ENCODE measurements at regions not wholly inside any gene's neighbourhood (a gene's known extent, or its start where the extent isn't known, plus 50 kb on each side); places are given as distances from the start of the nearest gene placed in this dataset.

DNA sequence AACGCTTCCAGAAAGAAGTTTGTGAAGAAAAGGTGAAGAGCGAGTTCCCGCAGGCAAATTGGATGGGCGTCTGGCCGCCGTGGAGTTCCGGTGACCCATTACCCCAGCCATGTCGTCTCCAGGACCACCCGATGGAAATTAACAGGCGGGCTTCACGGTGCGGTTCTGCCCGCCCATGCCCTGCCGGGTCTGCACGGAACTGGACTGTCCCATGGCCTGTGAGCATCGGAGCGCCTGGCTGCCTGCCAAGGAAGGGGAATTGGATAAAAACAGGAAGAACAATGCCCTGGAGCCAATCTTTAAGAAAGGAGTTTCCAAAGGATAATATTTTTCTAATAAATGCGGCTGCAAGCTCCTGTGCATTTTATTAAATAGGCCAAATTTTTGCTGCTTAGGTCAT lies 319.8 kb upstream of the SLC7A11 start:
- no peak overlapping the region for H2AFZ ChIP-seq (ENCODE audit: low read length)
- no peaks in the 10 kb centered on the region for H3K79me2 ChIP-seq (ENCODE audit: insufficient read depth, low read length)
- no peak overlapping the region for H3K4me2 ChIP-seq (ENCODE audit: low read depth, low read length, poor library complexity, severe bottlenecking)
- no peak for TF ChIP-seq EZH2phosphoT487 (IDR thresholded peaks at IDR 0.05; ENCODE audit: borderline replicate concordance)
- TF ChIP-seq, protein P1, sequence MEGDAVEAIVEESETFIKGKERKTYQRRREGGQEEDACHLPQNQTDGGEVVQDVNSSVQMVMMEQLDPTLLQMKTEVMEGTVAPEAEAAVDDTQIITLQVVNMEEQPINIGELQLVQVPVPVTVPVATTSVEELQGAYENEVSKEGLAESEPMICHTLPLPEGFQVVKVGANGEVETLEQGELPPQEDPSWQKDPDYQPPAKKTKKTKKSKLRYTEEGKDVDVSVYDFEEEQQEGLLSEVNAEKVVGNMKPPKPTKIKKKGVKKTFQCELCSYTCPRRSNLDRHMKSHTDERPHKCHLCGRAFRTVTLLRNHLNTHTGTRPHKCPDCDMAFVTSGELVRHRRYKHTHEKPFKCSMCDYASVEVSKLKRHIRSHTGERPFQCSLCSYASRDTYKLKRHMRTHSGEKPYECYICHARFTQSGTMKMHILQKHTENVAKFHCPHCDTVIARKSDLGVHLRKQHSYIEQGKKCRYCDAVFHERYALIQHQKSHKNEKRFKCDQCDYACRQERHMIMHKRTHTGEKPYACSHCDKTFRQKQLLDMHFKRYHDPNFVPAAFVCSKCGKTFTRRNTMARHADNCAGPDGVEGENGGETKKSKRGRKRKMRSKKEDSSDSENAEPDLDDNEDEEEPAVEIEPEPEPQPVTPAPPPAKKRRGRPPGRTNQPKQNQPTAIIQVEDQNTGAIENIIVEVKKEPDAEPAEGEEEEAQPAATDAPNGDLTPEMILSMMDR (conservative IDR thresholded peaks at IDR 0.05; ENCODE audit: low read length) = no peak
- H4K20me1 ChIP-seq (ENCODE audit: insufficient read depth, low read length, poor library complexity, severe bottlenecking) = no peaks in the 10 kb centered on the region
- no peaks in the 10 kb centered on the region for H3F3A ChIP-seq (ENCODE audit: low read depth)
- H3K9ac ChIP-seq (ENCODE audit: low read depth, low read length, poor library complexity, severe bottlenecking) = no peak overlapping the region
- no peaks in the 10 kb centered on the region for H3K4me1 ChIP-seq (ENCODE audit: insufficient read depth, low read length, poor library complexity, severe bottlenecking)
- H3K9me3 ChIP-seq (ENCODE audit: insufficient read depth, low read depth, low read length) = no peaks in the 10 kb centered on the region
- no peak overlapping the region for H3K4me3 ChIP-seq (ENCODE audit: low read length, poor library complexity, severe bottlenecking)
- no peaks in the 10 kb centered on the region for H3K36me3 ChIP-seq (ENCODE audit: insufficient read depth, low read length)
- no peaks in the 10 kb centered on the region for H3K27me3 ChIP-seq (ENCODE audit: insufficient read depth, low read length, poor library complexity, severe bottlenecking)
- no peaks in the 10 kb centered on the region for H3K9me2 ChIP-seq (replicated peaks; ENCODE audit: low read depth, low read length)

DNA sequence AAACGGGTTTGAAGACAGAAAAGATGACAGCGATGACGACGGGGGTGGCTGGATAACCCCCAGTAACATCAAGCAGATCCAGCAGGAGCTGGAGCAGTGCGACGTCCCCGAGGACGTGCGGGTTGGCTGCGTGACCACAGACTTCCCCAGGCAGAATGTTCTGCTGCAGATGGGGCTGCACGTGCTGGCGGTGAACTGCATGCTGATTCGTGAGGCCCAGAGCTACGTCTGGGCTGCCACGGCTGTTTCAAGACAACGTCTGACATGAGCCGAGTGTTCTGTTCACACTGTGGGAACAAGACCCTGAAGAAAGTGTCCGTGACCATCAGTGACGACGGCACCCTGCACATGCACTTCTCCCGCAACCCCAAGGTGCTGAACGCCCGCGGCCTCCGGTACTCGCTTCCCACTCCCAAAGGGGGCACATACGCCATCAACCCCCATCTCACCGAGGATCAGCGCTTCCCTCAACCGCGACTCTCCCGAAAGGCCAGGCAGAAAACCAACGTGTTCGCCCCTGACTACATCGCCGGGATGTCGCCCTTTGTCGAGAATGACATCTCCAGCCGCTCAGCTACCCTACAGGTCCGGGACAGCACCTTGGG lies 319.2 kb upstream of the SLC7A11 start:
- Histone ChIP-seq H3K4me2 (ENCODE audit: low read depth, low read length, poor library complexity, severe bottlenecking) (no peak overlapping the region), H3K4me3 (ENCODE audit: low read length, poor library complexity, severe bottlenecking) (no peak overlapping the region), H3K9me2 (replicated peaks; ENCODE audit: low read depth, low read length) (no peaks in the 10 kb centered on the region), H3K27me3 (ENCODE audit: insufficient read depth, low read length, poor library complexity, severe bottlenecking) (no peaks in the 10 kb centered on the region), H3F3A (ENCODE audit: low read depth) (no peaks in the 10 kb centered on the region), H4K20me1 (ENCODE audit: insufficient read depth, low read length, poor library complexity, severe bottlenecking) (no peaks in the 10 kb centered on the region), H2AFZ (ENCODE audit: low read length) (no peak overlapping the region), H3K9ac (ENCODE audit: low read depth, low read length, poor library complexity, severe bottlenecking) (no peak overlapping the region), H3K4me1 (ENCODE audit: insufficient read depth, low read length, poor library complexity, severe bottlenecking) (no peaks in the 10 kb centered on the region), H3K79me2 (ENCODE audit: insufficient read depth, low read length) (no peaks in the 10 kb centered on the region), H3K9me3 (ENCODE audit: insufficient read depth, low read depth, low read length) (no peaks in the 10 kb centered on the region), H3K36me3 (ENCODE audit: insufficient read depth, low read length) (no peaks in the 10 kb centered on the region)
- TF ChIP-seq, protein P1 (conservative IDR thresholded peaks at IDR 0.05; ENCODE audit: low read length) = no peak
- TF ChIP-seq EZH2phosphoT487 (IDR thresholded peaks at IDR 0.05; ENCODE audit: borderline replicate concordance) = no peak

DNA sequence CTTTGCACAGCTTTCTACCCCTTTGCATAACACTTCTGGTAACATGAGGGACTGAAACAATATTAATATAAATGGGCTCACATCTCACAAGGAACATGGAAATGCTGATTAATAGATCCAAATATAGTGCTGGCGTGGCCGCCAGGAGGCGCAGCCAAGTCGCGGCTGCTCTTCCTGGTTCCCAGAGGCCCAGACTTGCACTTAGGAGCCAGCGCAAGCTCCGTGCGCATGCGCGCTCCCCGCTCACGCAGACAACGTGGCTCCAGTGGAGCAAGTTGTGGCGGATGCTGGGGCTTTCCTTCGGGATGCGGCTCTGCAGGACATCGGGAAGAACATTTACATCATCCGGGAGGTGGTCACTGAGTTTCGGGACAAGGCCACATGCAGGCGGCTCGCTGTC lies 318.3 kb upstream of the SLC7A11 start:
- H2AFZ ChIP-seq (ENCODE audit: low read length) = no peak overlapping the region
- no peaks in the 10 kb centered on the region for H3K36me3 ChIP-seq (ENCODE audit: insufficient read depth, low read length)
- H3K9me2 ChIP-seq (replicated peaks; ENCODE audit: low read depth, low read length) = no peaks in the 10 kb centered on the region
- TF ChIP-seq EZH2phosphoT487 (IDR thresholded peaks at IDR 0.05; ENCODE audit: borderline replicate concordance) = no peak
- TF ChIP-seq, protein P1 (conservative IDR thresholded peaks at IDR 0.05; ENCODE audit: low read length) = no peak
- no peak overlapping the region for H3K4me3 ChIP-seq (ENCODE audit: low read length, poor library complexity, severe bottlenecking)
- H3K79me2 ChIP-seq (ENCODE audit: insufficient read depth, low read length) = no peaks in the 10 kb centered on the region
- no peaks in the 10 kb centered on the region for H3K4me1 ChIP-seq (ENCODE audit: insufficient read depth, low read length, poor library complexity, severe bottlenecking)
- no peaks in the 10 kb centered on the region for H4K20me1 ChIP-seq (ENCODE audit: insufficient read depth, low read length, poor library complexity, severe bottlenecking)
- no peaks in the 10 kb centered on the region for H3K27me3 ChIP-seq (ENCODE audit: insufficient read depth, low read length, poor library complexity, severe bottlenecking)
- no peak overlapping the region for H3K9ac ChIP-seq (ENCODE audit: low read depth, low read length, poor library complexity, severe bottlenecking)
- no peaks in the 10 kb centered on the region for H3F3A ChIP-seq (ENCODE audit: low read depth)
- no peak overlapping the region for H3K4me2 ChIP-seq (ENCODE audit: low read depth, low read length, poor library complexity, severe bottlenecking)
- no peaks in the 10 kb centered on the region for H3K9me3 ChIP-seq (ENCODE audit: insufficient read depth, low read depth, low read length)
